ENCODE measurements at regions not wholly inside any gene's neighbourhood (a gene's known extent, or its start where the extent isn't known, plus 50 kb on each side); places are given as distances from the start of the nearest gene placed in this dataset.

GRCh38 chr5:72005671-72006070 is 101.6 kb upstream of the MAP1B start:
- no peak for DNase-seq (ENCODE audit: low read depth)

- DNase-seq (ENCODE audit: low read depth) = no peak
Observed at GRCh38 chr5:72006361-72006760, 100.9 kb upstream of the MAP1B start.

GRCh38 chr5:72007336-72008111 is 99.8 kb upstream of the MAP1B start:
- DNase-seq (ENCODE audit: low read depth) = no peak

- DNase-seq (ENCODE audit: low read depth) = no peak
Observed at GRCh38 chr5:72009280-72009679, 98.0 kb upstream of the MAP1B start.

GRCh38 chr5:72010430-72010829 is 96.8 kb upstream of the MAP1B start:
- no peak for DNase-seq (ENCODE audit: low read depth)

- DNase-seq (ENCODE audit: low read depth) = no peak
Observed at GRCh38 chr5:72012906-72013305, 94.4 kb upstream of the MAP1B start.

- no peak for DNase-seq (ENCODE audit: low read depth)
Observed at GRCh38 chr5:72013766-72014624, 93.3 kb upstream of the MAP1B start.

- DNase-seq (ENCODE audit: low read depth) = no peak
Observed at GRCh38 chr5:72015103-72015548, 92.1 kb upstream of the MAP1B start.

GRCh38 chr5:72018143-72018803 is 89.0 kb upstream of the MAP1B start:
- DNase-seq (ENCODE audit: low read depth) = peak; percentile 20

- DNase-seq (ENCODE audit: low read depth) = no peak
Observed at GRCh38 chr5:72020161-72020983, 86.9 kb upstream of the MAP1B start.

- no peak for DNase-seq (ENCODE audit: low read depth)
Observed at GRCh38 chr5:72021651-72022357, 85.5 kb upstream of the MAP1B start.

- DNase-seq (ENCODE audit: low read depth) = no peak
Observed at GRCh38 chr5:72028382-72028781, 78.9 kb upstream of the MAP1B start.

GRCh38 chr5:72030237-72030636 is 77.0 kb upstream of the MAP1B start:
- no peak for DNase-seq (ENCODE audit: low read depth)

- DNase-seq (ENCODE audit: low read depth) = no peak
Observed at GRCh38 chr5:72032788-72033187, 74.5 kb upstream of the MAP1B start.

GRCh38 chr5:72034770-72035169 is 72.5 kb upstream of the MAP1B start:
- DNase-seq (ENCODE audit: low read depth) = no peak

GRCh38 chr5:72035831-72036230 is 71.4 kb upstream of the MAP1B start:
- DNase-seq (ENCODE audit: low read depth) = no peak

GRCh38 chr5:72036951-72037350 is 70.3 kb upstream of the MAP1B start:
- DNase-seq (ENCODE audit: low read depth) = no peak

GRCh38 chr5:72040513-72040912 is 66.8 kb upstream of the MAP1B start:
- no peak for DNase-seq (ENCODE audit: low read depth)

- no peak for DNase-seq (ENCODE audit: low read depth)
Observed at GRCh38 chr5:72041654-72042053, 65.6 kb upstream of the MAP1B start.

GRCh38 chr5:72042097-72042496 is 65.2 kb upstream of the MAP1B start:
- DNase-seq (ENCODE audit: low read depth) = no peak

- DNase-seq (ENCODE audit: low read depth) = no peak
Observed at GRCh38 chr5:72045692-72046091, 61.6 kb upstream of the MAP1B start.
